Globus pallidus (tissue), 1 donor: ENCODE measurements at regions not wholly inside any gene's neighbourhood (a gene's known extent, or its start where the extent isn't known, plus 50 kb on each side); places are given as distances from the start of the nearest gene placed in this dataset.
"Not testable (repeated sequence)": the region's sequence is repeated elsewhere in the genome, so short reads cannot be mapped to it uniquely, and the experiment has no call there.

Experiments used
- DNase-seq: peaks from one replicate; pipeline ENCODE4 v3.0.0-alpha.2; 2015; ENCODE audit warnings: low spot score

GRCh38 chr3:39655718-39656117 lies 153.7 kb upstream of the MYRIP start:
- not testable (repeated sequence) for DNase-seq

DNA sequence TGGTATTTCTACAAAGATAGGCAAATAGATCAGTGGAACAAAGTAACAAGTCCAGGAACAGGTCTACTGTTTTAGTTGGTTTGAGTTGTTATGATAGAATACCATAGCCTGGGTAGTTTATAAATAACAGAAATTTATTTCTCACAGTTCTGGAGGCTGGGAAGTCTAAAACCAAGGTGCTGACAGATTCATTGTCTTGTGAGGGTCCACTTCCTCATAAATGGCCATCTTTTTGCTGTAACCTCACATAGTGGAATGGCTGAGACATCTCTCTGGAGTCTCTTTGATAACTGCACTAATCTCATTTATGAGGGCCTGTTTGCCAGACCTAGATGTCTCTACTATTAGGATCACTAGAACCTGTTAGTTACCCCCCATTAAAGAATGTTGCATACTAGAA lies 152.3 kb upstream of the MYRIP start:
- DNase-seq: no peak

- DNase-seq: no peak
Measured at GRCh38 chr3:39657775-39658174, 151.6 kb upstream of the MYRIP start.

GRCh38 chr3:39664931-39665330 lies 144.5 kb upstream of the MYRIP start:
- no peak for DNase-seq

GRCh38 chr3:39665441-39665840 lies 144.0 kb upstream of the MYRIP start:
- no peak for DNase-seq

GRCh38 chr3:39668420-39668819 lies 141.0 kb upstream of the MYRIP start:
- peak; percentile 33 for DNase-seq

GRCh38 chr3:39671116-39671515 lies 138.3 kb upstream of the MYRIP start:
- no peak for DNase-seq

DNA sequence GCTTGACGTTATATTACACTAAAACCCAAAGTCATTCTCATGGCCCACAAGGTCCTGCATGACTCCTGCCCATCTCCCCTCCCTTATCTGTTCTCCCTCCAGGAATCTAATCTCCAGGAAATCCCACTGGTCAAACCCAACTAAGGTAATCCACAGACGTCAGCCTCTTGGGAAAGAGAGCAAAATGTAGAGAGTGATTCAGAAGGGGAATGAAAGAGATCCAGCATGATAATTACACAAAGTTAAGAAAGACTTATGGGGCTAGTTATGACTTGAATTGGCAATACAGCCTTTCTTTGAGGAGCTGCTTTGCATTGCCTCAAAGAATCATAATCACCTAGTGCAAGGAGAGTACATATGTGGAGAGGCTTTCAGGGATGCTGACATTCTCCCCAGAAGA lies 137.8 kb upstream of the MYRIP start:
- DNase-seq: no peak

DNA sequence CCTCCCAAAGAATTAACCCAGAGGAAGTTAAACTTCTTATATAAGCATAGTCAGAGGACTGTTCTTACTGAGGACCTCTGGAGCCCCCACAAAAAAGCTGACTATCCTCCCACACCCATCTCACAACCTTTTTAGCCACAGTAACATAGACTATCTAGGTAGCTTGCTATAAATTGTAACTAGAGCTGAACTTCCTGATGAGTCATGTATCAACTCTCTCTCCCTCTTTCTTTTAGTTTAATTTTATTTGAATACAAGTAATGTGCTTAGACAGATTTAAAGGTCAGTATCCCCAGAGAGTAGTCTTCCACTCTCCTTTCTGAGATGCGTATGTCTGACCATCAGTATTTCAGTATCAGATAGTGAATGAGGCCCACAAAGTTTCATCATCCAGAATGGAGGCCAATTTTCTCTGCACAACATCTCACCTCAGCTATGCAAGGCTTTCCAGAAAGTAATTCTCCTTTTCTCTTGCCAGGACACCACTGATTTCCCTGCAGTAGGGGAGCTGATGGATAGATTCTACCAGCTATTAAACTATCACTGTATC lies 104.0 kb upstream of the MYRIP start:
- no peak for DNase-seq

DNA sequence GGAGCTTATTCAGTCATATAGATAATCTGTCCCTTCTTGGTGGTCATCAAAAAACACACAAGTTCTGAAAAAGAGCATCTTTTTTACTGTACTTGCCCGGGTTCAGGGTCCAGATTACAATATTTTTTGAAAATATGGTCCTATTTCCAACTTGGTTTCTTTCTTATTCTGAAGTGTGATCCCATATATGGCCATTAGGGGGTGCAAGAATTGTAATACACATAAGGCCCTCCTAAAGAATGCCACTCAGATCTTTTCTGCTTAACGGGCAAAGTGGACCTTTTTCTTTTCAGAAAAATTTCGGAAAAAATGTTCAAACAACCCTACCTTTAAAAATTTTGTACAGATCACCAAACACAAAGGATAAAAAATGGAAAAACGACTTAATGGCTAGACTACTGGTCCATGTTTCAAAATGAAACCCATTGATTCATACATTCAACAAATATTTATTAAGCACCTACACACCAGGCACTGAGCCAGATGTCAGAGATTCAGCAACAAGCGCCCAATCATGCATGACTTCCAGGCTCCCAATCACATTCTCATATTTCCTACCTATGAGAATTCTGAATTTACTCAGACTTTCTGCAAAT lies 102.0 kb upstream of the MYRIP start:
- peak; percentile 25 for DNase-seq

GRCh38 chr3:39712413-39713048 lies 96.9 kb upstream of the MYRIP start:
- DNase-seq: no peak

DNA sequence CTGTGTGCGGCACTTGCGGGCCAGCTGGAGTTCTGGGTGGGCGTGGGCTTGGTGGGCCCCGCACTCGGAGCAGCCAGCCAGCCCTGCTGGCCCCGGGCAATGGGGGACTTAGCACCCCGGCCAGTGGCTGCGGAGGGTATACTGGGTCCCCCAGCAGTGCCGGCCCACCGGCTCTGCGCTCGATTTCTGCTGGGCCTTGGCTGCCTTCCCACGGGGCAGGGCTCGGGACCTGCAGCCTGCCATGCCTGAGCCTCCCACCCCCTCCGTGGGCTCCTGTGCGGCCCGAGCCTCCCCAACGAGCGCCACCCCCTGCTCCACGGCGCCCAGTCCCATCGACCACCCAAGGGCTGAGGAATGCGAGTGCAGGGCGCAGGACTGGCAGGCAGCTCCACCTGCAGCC lies 96.1 kb upstream of the MYRIP start:
- not testable (repeated sequence) for DNase-seq

DNA sequence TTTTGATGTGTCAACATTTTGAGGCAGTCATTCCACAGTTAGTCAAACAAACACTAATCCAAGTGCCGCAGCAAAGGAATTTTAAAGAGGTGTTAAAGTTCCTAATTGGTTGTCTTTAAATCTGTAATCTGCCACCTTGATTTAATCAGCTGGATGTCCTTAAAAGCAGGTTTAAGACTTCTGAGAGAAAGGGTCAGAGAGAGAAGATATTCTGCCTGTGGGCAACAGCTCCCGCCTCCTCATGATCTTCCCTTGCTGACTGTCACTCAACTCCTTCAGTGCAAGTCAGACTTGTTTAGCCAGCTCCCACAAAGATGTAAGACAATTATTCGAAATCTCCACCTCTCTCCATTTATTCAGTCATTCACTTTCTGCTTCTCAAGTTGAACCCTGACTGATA lies 92.6 kb upstream of the MYRIP start:
- no peak for DNase-seq

- no peak for DNase-seq
Measured at GRCh38 chr3:39718674-39719595, 90.5 kb upstream of the MYRIP start.

- no peak for DNase-seq
Measured at GRCh38 chr3:39721076-39721475, 88.3 kb upstream of the MYRIP start.

- peak; percentile 22 for DNase-seq
Measured at GRCh38 chr3:39724233-39724846, 85.1 kb upstream of the MYRIP start.

GRCh38 chr3:39725321-39725720 lies 84.1 kb upstream of the MYRIP start:
- no peak for DNase-seq

- no peak for DNase-seq
Measured at GRCh38 chr3:39727415-39727814, 82.0 kb upstream of the MYRIP start.

GRCh38 chr3:39733804-39734203 lies 75.6 kb upstream of the MYRIP start:
- no peak for DNase-seq

- DNase-seq: not testable (repeated sequence)
Measured at GRCh38 chr3:39739658-39740057, 69.8 kb upstream of the MYRIP start.

- no peak for DNase-seq
Measured at GRCh38 chr3:39744746-39745145, 64.7 kb upstream of the MYRIP start.

DNA sequence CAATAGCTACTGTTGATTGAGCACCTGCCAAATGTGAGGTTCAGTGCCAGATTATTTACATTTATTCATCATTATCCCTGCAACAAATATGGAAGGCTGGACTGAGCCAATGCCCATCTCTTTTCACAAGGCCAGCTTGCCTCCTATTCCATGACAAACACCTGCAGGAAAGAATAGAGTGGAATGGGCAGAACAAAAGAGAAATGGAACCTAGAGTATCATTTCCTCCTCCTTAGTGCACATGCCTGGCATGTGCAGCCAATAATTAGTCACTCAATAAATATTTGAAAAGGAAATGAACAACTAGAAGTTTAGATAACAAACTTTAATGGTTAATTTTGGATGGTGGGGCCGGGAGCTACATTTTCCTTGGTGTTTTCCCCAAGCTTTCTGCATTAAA lies 61.4 kb upstream of the MYRIP start:
- DNase-seq: no peak
